Transverse colon (tissue), 4 donors: ENCODE measurements at regions not wholly inside any gene's neighbourhood (a gene's known extent, or its start where the extent isn't known, plus 50 kb on each side); places are given as distances from the start of the nearest gene placed in this dataset.

Experiments
- DNase-seq: peaks from one replicate; pipeline ENCODE4 v3.0.0-alpha.2; 2019
- H3K27ac ChIP-seq, 4 donors: fragments of 200-600 bp; sonication (generic); 2 replicates each; pipeline ENCODE4 v1.5.1; 2016 to 2018; ENCODE audit warnings: inconsistent platforms in 4 of 4
- H3K27me3 ChIP-seq: fragments of 200-600 bp; sonication (generic); 2 replicates; pipeline ENCODE4 v1.5.1; 2017; ENCODE audit warnings: inconsistent platforms
- H3K36me3 ChIP-seq, 4 donors: fragments of 200-600 bp; sonication (generic); 2 replicates each; pipeline ENCODE4 v1.5.1; 2017 to 2019; ENCODE audit warnings: inconsistent platforms in 4 of 4
- H3K4me1 ChIP-seq, 4 donors: fragments of 200-600 bp; sonication (generic); 2 replicates each; pipeline ENCODE4 v1.5.1; 2017 to 2020; ENCODE audit warnings: inconsistent platforms in 4 of 4
- H3K4me3 ChIP-seq, 4 donors: fragments of 200-600 bp; sonication (generic); 1 replicate in 1 of 4; 2 replicates in 3 of 4; pipeline versions ENCODE4 v1.5.1 to v1.6.1; 2017 to 2019; ENCODE audit warnings: inconsistent platforms in 4 of 4
- H3K9me3 ChIP-seq, 2 donors: fragments of 200-600 bp; sonication (generic); 2 replicates each; pipeline ENCODE4 v1.5.1; 2017 to 2019; ENCODE audit warnings: inconsistent platforms in 2 of 2
- CTCF ChIP-seq, 5 experiments: fragments of 200-600 bp in 3 of 5; fragments of 450-650 bp in 2 of 5; sonication (generic) in 3 of 5; IDR thresholded peaks; 1 replicate in 2 of 5; 2 replicates in 3 of 5; pipeline ENCODE4 v1.5.1; 2016 to 2017; ENCODE audit warnings: antibody characterized with exemption in 5 of 5, inconsistent platforms in 3 of 5, mild to moderate bottlenecking in 2 of 5, moderate library complexity in 1 of 5
- EP300 ChIP-seq: sonication (generic); formaldehyde crosslinking; IDR thresholded peaks from one replicate; pipeline ENCODE4 v1.6.1; 2017; ENCODE audit warnings: antibody characterized with exemption, low read depth
- POLR2A ChIP-seq: fragments of 450-650 bp; IDR thresholded peaks from one replicate; pipeline ENCODE4 v1.6.1; 2016; ENCODE audit warnings: antibody characterized with exemption, mild to moderate bottlenecking, moderate library complexity
- POLR2AphosphoS5 ChIP-seq, 3 donors: sonication (generic); formaldehyde crosslinking; IDR thresholded peaks; one replicate each; pipeline ENCODE4 v1.6.1; 2016; ENCODE audit warnings: antibody characterized with exemption in 3 of 3
- WGBS, 2 donors: methylation state at CpG; one replicate each; pipeline ENCODE4 v1.1.5; 2018; ENCODE audit warnings: low coverage in 1 of 2; 5-methylcytosine and 5-hydroxymethylcytosine counted together
- in situ Hi-C, 4 donors: fragments of 200-750 bp; cut with MboI; loops; one replicate each; pipeline versions ENCODE4 v1.15.0 to v1.15.1; 2017; ENCODE audit warnings: low sequenced_read_pairs in 3 of 4, low pct_ligation_motif_present in 1 of 4, low pct_unique_long_range_greater_than_20kb in 1 of 4
- intact Hi-C: fragments of 100-400 bp; cut with DNase I; formaldehyde crosslinking; loops from one replicate; pipeline ENCODE4 v1.15.1; 2023; ENCODE audit warnings: low total_unique reads

- no peaks in the 10 kb centered on the region for H3K36me3 ChIP-seq
- no peak overlapping the region for H3K4me3 ChIP-seq
- no peaks in the 10 kb centered on the region for H3K4me1 ChIP-seq
- intact Hi-C loops, result no loop called here
- 64 to 100% methylated on average over 1 to 7 of the region's 7 CpGs for WGBS, 2 donors
- DNase-seq, result no peak
- no peaks in the 10 kb centered on the region for H3K27me3 ChIP-seq
- TF ChIP-seq POLR2AphosphoS5 (IDR thresholded peaks at IDR 0.05) (no peak), POLR2A (no peak), EP300 (no peak), CTCF (IDR thresholded peaks at IDR 0.05) (no peak)
- in situ Hi-C loops, result no loop called here
- H3K9me3 ChIP-seq, result no peaks in the 10 kb centered on the region
- H3K27ac ChIP-seq, result no peak overlapping the region
These were observed 137.8 kb downstream of the LNPK start for GRCh38 chr2:175864137-175864850.

DNA sequence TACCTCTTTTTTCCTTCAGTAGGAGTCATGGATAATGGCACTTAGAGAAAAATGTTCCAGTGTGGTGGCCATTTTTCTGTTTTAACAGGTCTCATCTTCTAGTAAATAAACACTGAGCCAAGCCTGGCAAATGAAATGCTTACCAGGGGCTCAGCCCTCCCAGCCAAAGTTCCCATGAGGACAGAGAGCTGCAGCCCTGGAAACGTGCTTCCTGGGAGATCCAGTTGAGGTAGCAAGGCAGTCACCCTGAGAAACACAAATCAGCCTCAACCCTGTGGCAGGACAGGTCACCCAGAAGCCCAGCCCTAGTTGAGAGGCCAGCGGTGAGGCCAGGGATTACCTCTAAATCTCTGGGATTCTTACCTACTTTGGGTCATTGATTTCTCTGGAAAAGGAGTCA, 140.1 kb downstream of the LNPK start:
- Histone ChIP-seq H3K4me1 (no peaks in the 10 kb centered on the region), H3K9me3 (no peaks in the 10 kb centered on the region), H3K4me3 (no peak overlapping the region), H3K27me3 (no peaks in the 10 kb centered on the region), H3K36me3 (no peaks in the 10 kb centered on the region), H3K27ac (no peak overlapping the region)
- intact Hi-C loops, result no loop called here
- no peak for DNase-seq
- WGBS, 2 donors, result 64% methylated on average over 2 of the region's 2 CpGs; no CpG with 5 or more reads in 1 of the 2 donors
- TF ChIP-seq POLR2AphosphoS5 (IDR thresholded peaks at IDR 0.05), result no peak
- no peak for TF ChIP-seq CTCF (IDR thresholded peaks at IDR 0.05)
- TF ChIP-seq POLR2A, result no peak
- no peak for TF ChIP-seq EP300
- in situ Hi-C loops, result no loop called here

GRCh38 chr2:175855794-175856453, 146.1 kb downstream of the LNPK start:
- in situ Hi-C loops (no loop called here), intact Hi-C loops (no loop called here)
- TF ChIP-seq CTCF (IDR thresholded peaks at IDR 0.05), result no peak
- TF ChIP-seq EP300, result no peak
- peak in 1 of 3 donors; percentile 26 for TF ChIP-seq POLR2AphosphoS5 (IDR thresholded peaks at IDR 0.05)
- Histone ChIP-seq H3K27ac (peak overlapping the region in 3 of 4 donors; percentile 19 to 27 (median 23)), H3K9me3 (no peaks in the 10 kb centered on the region), H3K4me1 (no peaks in the 10 kb centered on the region), H3K4me3 (no peak overlapping the region), H3K36me3 (no peaks in the 10 kb centered on the region), H3K27me3 (no peaks in the 10 kb centered on the region)
- WGBS, 2 donors, result 52 to 65% methylated on average over 2 to 4 of the region's 4 CpGs
- DNase-seq, result peak; percentile 8

GRCh38 chr2:175855236-175855635, 146.8 kb downstream of the LNPK start:
- in situ Hi-C loops, result no loop called here
- intact Hi-C loops, result no loop called here

More at GRCh38 chr2:175855236-175855635, 146.8 kb downstream of the LNPK start:
- H3K36me3 ChIP-seq, result no peaks in the 10 kb centered on the region
- no peaks in the 10 kb centered on the region for H3K27me3 ChIP-seq
- no peak for DNase-seq
- no peak for TF ChIP-seq CTCF (IDR thresholded peaks at IDR 0.05)
- TF ChIP-seq POLR2A, result no peak
- no peak for TF ChIP-seq EP300
- no peak for TF ChIP-seq POLR2AphosphoS5 (IDR thresholded peaks at IDR 0.05)
- no peak overlapping the region for H3K4me3 ChIP-seq
- WGBS, 2 donors, result 64 to 73% methylated on average over 4 of the region's 4 CpGs
- no peaks in the 10 kb centered on the region for H3K4me1 ChIP-seq
- H3K9me3 ChIP-seq, result no peaks in the 10 kb centered on the region
- H3K27ac ChIP-seq, result no peak overlapping the region
